GM12875 (cell line): ENCODE measurements at regions not wholly inside any gene's neighbourhood (a gene's known extent, or its start where the extent isn't known, plus 50 kb on each side); places are given as distances from the start of the nearest gene placed in this dataset.

Experiments used
- H3K4me3 ChIP-seq: one replicate; pipeline ENCODE4 v1.5.1; 2011; ENCODE audit warnings: low read depth, low read length, control low read depth
- CTCF ChIP-seq: IDR thresholded peaks from 2 replicates; pipeline ENCODE4 v1.5.1; 2011; ENCODE audit warnings: low read depth, mild to moderate bottlenecking, control low read depth, inconsistent platforms, low read length, moderate library complexity, borderline replicate concordance; ENCODE audit not compliant: insufficient read depth

- no peak for TF ChIP-seq CTCF
- no peak overlapping the region for H3K4me3 ChIP-seq
These were observed 140.8 kb upstream of the CNTN1 start for GRCh38 chr12:40551466-40551865.

- no peak overlapping the region for H3K4me3 ChIP-seq
- no peak for TF ChIP-seq CTCF
These were observed 139.4 kb upstream of the CNTN1 start for GRCh38 chr12:40552868-40553267.

- no peak overlapping the region for H3K4me3 ChIP-seq
- TF ChIP-seq CTCF = no peak
These were observed 134.3 kb upstream of the CNTN1 start for GRCh38 chr12:40557980-40558379.

- H3K4me3 ChIP-seq = no peak overlapping the region
- no peak for TF ChIP-seq CTCF
These were observed 132.4 kb upstream of the CNTN1 start for GRCh38 chr12:40559865-40560264.

GRCh38 chr12:40560848-40561247, 131.4 kb upstream of the CNTN1 start:
- no peak for TF ChIP-seq CTCF
- H3K4me3 ChIP-seq = no peak overlapping the region

- H3K4me3 ChIP-seq = no peak overlapping the region
- no peak for TF ChIP-seq CTCF
These were observed 130.8 kb upstream of the CNTN1 start for GRCh38 chr12:40561395-40561966.

GRCh38 chr12:40565029-40565633, 127.1 kb upstream of the CNTN1 start:
- TF ChIP-seq CTCF = no peak
- no peak overlapping the region for H3K4me3 ChIP-seq
